ENCODE measurements at regions not wholly inside any gene's neighbourhood (a gene's known extent, or its start where the extent isn't known, plus 50 kb on each side); places are given as distances from the start of the nearest gene placed in this dataset.
"Not testable (repeated sequence)": the region's sequence is repeated elsewhere in the genome, so short reads cannot be mapped to it uniquely, and the experiment has no call there.

- DNase-seq (ENCODE audit: low spot score), result no peak
Measured at GRCh38 chr4:116122124-116122523, 963.3 kb downstream of the TRAM1L1 start.

DNA sequence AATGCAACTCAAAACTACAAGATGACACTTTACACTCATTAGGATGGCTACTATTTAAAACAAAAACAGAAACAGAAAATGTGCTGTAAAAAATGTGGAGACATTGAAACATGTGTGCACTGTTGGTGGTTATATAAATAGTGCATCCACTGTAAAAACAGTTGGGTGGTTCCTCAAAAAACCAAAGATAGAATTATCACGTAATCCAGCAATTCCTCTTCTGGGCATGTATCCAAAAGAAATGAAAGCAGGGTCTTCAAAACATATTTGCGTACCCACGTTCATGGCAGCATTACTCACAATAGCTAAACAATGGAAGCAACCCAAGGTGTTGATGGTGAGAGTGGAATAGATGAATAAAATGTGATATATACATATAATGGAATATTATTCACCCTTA, 967.2 kb downstream of the TRAM1L1 start:
- DNase-seq (ENCODE audit: low spot score), result no peak

DNA sequence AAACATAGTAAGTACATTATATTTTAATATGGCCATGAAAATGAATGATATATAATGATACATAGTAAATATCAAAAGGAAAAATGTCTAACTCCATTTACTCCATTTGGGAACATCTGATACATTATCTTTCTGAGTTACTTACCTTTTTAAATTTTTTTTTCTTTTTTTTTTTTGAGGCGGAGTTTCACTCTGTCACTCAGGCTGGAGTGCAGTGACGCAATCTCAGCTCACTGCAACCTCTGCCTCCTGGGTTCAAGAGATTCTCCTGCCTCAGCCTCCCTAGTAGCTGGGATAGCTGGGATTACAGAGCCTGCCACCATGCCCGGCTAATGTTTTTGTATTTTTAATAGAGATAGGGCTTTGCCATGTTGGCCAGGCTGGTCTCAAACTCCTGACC, 972.5 kb downstream of the TRAM1L1 start:
- not testable (repeated sequence) for DNase-seq (ENCODE audit: low spot score)

- no peak for DNase-seq (ENCODE audit: low spot score)
Measured at GRCh38 chr4:116110713-116111112, 974.7 kb downstream of the TRAM1L1 start.

DNA sequence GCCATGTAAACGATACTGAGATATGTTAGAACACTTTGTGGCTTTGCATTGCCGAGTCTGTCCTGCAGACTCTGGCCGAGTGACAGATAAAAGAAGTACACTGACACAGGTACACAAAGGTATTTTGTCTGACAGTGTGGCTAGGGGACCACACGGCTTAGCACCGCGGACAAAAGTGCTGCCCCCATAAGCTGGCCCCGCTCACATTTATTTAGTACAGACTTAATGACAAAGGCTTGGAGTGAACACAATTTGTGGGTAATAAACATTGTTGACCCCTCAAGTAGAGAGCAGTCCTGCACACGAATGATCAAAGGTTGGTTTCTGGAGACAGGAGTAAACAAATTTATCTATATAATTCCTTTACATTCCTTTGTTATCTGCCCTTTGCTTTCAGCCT, 976.8 kb downstream of the TRAM1L1 start:
- no peak for DNase-seq (ENCODE audit: low spot score)

DNA sequence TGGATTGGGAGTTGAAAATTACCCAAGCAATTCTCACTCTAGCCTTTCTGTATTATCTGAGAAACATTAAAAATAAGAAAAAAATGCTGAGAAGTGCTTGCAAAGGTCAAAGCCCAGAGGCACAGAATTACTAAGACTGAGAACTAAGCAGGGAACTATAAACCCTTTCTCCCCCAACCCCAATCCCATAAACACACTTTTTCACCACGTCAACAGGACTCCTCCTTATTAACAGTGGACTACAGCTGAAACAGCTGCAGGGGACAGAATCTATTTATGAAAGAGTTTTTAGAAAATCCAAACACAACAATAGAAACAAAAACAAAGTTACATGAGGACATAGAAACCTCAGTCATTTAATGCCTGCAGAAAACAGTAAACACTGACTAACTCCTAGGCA, 984.1 kb downstream of the TRAM1L1 start:
- no peak for DNase-seq (ENCODE audit: low spot score)

DNA sequence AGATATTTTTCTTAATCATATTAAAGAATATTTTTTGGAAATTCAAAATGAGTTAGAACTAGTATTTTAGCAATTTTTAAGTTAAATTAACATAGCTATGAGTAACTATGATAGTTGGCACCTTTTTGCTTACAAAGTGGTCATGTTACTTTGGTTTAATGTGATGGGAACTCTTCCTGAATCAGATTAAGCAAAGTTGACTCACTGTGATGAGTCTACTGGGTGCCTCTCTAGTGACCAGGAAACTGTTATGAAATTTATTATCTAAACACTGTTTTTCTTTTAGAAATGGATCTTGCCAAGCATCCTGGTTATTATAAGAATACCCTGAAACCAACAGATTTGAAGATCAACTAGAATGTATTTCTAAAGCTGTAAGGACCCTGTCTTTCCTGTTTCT, 985.8 kb downstream of the TRAM1L1 start:
- DNase-seq (ENCODE audit: low spot score), result no peak

- not testable (repeated sequence) for DNase-seq (ENCODE audit: low spot score)
Measured at GRCh38 chr4:116097353-116097752, 983.9 kb upstream of the NDST4 start.

DNA sequence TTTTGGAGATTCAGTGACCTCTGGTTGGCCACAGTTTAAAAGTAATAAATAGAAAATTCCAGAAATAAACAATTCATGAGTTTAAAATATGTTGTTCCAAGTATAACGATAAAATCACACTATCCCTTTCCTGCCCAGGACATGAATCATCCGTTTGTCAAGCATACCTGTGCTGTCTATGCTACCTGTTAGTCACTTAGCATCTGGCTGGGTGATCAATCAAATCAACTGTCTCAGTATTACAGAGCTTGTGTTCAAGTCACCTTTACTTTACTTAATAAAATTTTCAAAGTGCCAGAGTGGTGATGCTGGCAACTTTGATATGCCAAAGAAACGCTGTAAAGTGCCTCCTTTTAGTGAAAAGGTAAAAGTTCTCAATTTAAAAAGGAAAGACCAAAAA, 979.5 kb upstream of the NDST4 start:
- no peak for DNase-seq (ENCODE audit: low spot score)

DNA sequence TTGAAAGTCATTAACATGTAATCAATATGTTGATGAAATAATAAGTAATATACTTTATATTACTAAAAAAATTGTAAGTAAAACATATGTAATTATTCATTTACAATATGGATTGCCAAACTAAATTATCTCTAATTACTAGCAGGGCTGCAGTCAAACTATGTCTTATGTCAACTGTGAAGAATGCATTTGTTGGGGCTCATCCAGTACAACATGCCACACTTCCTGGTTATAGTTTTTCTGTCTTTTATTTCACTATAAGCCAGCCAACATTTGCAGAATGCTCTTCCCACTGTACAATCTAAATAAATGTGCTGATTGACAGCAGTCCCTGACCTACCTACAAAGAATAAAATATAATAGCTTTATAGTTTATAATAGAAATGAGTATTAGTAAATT, 975.4 kb upstream of the NDST4 start:
- DNase-seq (ENCODE audit: low spot score), result no peak

GRCh38 chr4:116082808-116083366, 969.5 kb upstream of the NDST4 start:
- no peak for DNase-seq (ENCODE audit: low spot score)

DNA sequence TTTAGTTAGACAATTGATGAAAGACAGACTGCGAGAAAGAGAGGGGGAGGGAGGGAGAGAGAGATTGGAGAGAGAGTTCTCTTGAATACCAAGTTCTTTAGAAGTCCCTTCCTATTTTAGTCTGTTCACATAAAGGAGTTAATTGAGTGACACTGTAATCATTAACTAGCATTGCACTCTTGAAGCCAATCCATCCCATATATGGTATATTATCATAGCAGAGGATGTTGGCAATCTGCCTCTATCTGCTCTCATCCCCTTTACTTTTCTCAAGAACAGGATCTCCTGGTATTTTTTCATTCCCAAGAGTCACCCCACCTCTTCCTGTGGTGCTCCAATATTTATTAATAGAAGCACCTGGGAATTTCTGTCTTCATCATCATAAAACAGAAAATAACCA, 959.6 kb upstream of the NDST4 start:
- no peak for DNase-seq (ENCODE audit: low spot score)

GRCh38 chr4:116070283-116070682, 956.9 kb upstream of the NDST4 start:
- DNase-seq (ENCODE audit: low spot score), result no peak

GRCh38 chr4:116066711-116067245, 953.4 kb upstream of the NDST4 start:
- no peak for DNase-seq (ENCODE audit: low spot score)

DNA sequence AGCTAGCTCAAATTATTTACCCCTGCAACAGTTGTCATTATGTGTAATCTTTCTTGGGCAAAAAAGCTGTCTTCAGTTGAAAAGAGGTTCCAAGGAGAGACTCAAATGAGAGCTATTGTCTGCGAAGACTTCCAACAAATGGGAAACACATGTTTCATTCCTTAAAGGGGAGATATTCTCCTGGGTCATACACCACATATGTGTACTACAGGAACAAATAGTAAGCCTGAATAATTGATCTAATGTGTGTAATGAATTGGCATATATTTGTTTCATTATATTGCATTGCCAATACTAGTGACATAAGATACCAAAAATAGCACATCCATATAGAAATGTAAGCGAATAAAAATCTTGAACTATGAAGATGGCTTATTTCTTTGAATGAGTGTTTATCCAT, 950.9 kb upstream of the NDST4 start:
- no peak for DNase-seq (ENCODE audit: low spot score)

- DNase-seq (ENCODE audit: low spot score), result no peak
Measured at GRCh38 chr4:116059361-116059760, 945.9 kb upstream of the NDST4 start.

- no peak for DNase-seq (ENCODE audit: low spot score)
Measured at GRCh38 chr4:116058129-116058528, 944.7 kb upstream of the NDST4 start.

DNA sequence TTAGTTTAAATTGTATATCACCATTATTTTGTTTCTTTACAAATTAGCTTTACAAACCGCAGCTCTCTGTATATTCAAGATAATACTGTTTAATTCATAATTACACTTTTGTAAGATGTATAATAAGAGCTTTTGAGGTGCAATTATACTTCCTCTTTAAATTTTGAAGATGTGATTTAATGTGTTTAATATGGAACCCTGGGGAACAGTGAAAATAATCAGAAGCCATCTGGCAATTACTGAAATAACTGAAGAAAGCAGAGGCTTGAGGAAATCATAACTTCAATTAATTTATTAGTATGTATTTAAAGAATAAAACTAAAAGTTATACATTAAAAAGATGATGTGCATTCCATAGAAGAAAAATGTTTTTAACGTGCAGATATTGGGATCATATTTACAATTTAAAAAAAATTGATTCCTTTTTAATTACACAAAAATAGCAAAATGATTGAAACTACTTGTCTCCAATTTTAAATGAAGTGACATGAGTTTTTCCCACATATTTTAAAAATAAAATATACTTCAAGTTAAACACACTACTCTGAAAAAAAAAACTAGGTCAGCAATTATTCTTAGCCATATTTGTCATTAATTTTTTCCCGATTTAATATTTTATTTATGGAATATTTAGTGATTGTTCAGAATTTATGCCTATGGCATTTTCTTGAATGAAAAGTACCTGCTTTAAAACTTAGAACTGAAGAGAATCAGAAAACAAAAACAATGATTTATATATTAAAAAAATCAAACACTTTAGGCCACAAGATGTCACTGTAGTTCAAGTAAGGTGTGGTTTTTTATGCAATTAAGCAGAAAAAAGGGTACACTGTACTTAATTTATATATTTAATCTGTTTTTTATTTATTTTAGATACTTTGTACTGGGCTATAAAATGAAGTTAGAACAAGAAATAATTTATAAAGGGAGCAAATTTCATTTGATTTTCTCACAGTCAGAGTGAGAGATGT, 942.7 kb upstream of the NDST4 start:
- peak; percentile 25 for DNase-seq (ENCODE audit: low spot score)

DNA sequence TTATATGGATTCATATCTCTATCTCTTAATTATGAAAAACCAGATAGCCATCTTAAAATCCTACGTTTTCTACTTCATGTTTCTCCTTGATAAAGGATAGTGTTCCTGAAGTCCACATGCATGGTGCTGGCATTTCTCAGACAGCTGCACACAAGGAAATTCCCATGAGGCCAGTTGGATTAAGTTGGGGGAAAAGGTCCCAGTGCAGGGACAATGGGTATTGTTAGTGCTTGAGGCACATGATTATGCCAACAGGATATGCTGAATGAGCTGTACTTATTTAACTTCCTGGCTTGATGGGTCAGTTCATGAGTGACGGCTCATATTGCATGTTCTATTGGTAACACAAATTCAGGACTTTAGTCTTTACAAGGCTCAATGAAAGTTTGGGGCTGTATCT, 913.9 kb upstream of the NDST4 start:
- no peak for DNase-seq (ENCODE audit: low spot score)

DNA sequence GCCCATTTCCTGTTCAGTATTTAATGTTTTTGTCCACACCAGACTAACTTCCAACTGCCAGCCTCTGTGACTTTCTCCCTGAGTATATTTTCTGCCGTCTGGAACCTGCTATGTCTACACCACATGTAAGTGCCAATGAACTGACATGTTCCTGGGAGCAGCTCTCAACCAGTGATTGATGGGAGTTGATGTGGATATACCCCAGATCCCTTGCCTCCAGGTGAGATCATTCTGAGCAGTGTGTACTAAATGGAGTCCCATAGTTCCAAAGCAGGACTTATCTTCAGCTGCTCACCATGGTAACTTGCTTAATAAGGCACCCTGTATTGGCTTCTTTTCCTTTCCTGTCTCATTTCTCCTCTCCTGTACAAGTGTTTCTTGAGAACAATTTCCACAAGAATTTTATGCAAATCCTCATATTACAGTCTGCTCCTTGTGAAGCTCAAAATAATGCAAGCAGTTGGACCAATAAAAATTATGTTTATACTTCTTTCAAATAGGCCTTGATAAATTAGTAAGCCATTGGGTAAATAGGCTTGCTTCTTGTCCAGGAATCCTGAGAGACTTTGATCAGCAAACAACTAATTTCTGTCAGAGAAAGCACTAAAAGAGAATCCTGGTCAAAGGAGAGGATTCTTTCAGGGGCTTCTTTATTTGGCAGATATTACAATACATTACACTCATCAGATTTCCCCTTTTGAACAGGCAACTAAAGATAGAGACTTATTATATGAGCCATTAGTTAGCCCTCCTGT, 911.7 kb upstream of the NDST4 start:
- DNase-seq (ENCODE audit: low spot score), result no peak

- no peak for DNase-seq (ENCODE audit: low spot score)
Measured at GRCh38 chr4:116023049-116023448, 909.6 kb upstream of the NDST4 start.

DNA sequence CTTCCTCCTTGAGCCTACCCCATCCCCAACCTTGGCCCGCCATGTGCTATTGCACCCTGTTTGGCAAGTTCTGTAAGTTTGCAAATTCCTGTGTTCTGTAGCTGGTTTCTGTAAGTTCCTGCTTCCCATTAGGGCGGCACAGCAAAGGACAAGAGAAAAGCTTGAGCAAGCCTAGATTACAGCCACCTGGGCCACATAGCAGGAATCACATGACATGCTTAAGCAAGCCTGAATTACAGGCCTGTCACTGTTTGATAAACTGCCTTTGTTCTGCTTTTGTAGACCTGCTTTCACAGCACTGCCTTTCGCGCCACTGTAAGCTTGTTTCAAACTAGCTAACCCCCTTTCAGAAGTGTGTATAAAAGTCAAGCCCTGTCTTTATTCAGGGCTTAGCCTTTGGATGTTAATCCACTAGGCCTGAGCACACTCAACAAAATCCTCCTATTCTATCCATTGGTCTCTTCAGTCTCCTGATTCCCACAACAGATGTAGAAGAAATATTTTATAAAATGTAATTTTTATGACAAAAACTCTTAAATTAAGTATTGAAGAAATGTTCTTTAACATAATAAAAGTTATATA, 906.8 kb upstream of the NDST4 start:
- DNase-seq (ENCODE audit: low spot score), result no peak

All from cerebellar cortex (tissue), 1 donor.